ENCODE measurements at regions not wholly inside any gene's neighbourhood (a gene's known extent, or its start where the extent isn't known, plus 50 kb on each side); places are given as distances from the start of the nearest gene placed in this dataset.

DNA sequence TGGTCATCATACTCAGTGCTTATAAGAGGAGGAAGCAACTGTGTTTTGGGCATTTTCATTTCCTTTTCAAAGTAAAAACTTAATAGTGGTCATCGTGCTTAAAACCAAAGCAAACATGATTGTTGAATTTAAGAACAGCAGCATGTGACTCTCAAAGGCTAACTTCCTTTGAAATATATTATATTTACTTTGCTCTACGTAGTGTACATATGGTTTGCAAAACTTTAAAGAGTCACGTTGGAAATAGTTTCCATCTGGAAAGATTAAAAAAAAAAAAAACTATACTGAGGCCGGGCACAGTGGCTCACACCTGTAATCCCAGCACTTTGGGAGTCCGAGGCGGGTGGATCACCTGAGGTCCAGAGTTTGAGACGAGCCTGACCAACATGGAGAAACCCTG, 367.9 kb upstream of the BCHE start:
- no peak for TF ChIP-seq EP300 (conservative IDR thresholded peaks at IDR 0.05; ENCODE audit: poor library complexity, severe bottlenecking)
- TF ChIP-seq POLR2AphosphoS5 (IDR thresholded peaks at IDR 0.05), result no peak
- no peak for TF ChIP-seq MXI1 (conservative IDR thresholded peaks at IDR 0.05; ENCODE audit: poor library complexity, severe bottlenecking)
- TF ChIP-seq, protein P1, sequence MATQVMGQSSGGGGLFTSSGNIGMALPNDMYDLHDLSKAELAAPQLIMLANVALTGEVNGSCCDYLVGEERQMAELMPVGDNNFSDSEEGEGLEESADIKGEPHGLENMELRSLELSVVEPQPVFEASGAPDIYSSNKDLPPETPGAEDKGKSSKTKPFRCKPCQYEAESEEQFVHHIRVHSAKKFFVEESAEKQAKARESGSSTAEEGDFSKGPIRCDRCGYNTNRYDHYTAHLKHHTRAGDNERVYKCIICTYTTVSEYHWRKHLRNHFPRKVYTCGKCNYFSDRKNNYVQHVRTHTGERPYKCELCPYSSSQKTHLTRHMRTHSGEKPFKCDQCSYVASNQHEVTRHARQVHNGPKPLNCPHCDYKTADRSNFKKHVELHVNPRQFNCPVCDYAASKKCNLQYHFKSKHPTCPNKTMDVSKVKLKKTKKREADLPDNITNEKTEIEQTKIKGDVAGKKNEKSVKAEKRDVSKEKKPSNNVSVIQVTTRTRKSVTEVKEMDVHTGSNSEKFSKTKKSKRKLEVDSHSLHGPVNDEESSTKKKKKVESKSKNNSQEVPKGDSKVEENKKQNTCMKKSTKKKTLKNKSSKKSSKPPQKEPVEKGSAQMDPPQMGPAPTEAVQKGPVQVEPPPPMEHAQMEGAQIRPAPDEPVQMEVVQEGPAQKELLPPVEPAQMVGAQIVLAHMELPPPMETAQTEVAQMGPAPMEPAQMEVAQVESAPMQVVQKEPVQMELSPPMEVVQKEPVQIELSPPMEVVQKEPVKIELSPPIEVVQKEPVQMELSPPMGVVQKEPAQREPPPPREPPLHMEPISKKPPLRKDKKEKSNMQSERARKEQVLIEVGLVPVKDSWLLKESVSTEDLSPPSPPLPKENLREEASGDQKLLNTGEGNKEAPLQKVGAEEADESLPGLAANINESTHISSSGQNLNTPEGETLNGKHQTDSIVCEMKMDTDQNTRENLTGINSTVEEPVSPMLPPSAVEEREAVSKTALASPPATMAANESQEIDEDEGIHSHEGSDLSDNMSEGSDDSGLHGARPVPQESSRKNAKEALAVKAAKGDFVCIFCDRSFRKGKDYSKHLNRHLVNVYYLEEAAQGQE (IDR thresholded peaks at IDR 0.05; ENCODE audit: borderline replicate concordance), result no peak
- no peak for TF ChIP-seq TAF1 (IDR thresholded peaks at IDR 0.05; ENCODE audit: low read depth)
- TF ChIP-seq EZH2 (IDR thresholded peaks at IDR 0.05; ENCODE audit: borderline replicate concordance, insufficient read depth, low read length, poor library complexity, severe bottlenecking), result no peak
- TF ChIP-seq, protein P2, sequence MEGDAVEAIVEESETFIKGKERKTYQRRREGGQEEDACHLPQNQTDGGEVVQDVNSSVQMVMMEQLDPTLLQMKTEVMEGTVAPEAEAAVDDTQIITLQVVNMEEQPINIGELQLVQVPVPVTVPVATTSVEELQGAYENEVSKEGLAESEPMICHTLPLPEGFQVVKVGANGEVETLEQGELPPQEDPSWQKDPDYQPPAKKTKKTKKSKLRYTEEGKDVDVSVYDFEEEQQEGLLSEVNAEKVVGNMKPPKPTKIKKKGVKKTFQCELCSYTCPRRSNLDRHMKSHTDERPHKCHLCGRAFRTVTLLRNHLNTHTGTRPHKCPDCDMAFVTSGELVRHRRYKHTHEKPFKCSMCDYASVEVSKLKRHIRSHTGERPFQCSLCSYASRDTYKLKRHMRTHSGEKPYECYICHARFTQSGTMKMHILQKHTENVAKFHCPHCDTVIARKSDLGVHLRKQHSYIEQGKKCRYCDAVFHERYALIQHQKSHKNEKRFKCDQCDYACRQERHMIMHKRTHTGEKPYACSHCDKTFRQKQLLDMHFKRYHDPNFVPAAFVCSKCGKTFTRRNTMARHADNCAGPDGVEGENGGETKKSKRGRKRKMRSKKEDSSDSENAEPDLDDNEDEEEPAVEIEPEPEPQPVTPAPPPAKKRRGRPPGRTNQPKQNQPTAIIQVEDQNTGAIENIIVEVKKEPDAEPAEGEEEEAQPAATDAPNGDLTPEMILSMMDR (IDR thresholded peaks at IDR 0.05; ENCODE audit: poor library complexity, severe bottlenecking), result no peak
- no peak for TF ChIP-seq SMC3 (conservative IDR thresholded peaks at IDR 0.05; ENCODE audit: poor library complexity)
- no peak for TF ChIP-seq RAD21 (conservative IDR thresholded peaks at IDR 0.05)
- Histone ChIP-seq H3K79me2 (replicated peaks; ENCODE audit: insufficient read depth, low read length) (no peaks in the 10 kb centered on the region), H3K4me2 (ENCODE audit: low read length) (no peak overlapping the region), H3K9me3 (ENCODE audit: low read length) (no peaks in the 10 kb centered on the region), H2AFZ (ENCODE audit: low read depth, low read length) (no peak overlapping the region), H3K36me3 (ENCODE audit: insufficient read depth, low read length) (no peaks in the 10 kb centered on the region), H3K27me3 (ENCODE audit: insufficient read depth, low read depth, low read length) (no peaks in the 10 kb centered on the region), H3K27ac (ENCODE audit: low read length) (no peak overlapping the region), H3K4me3 (ENCODE audit: low read length) (no peak overlapping the region), H4K20me1 (ENCODE audit: insufficient read depth) (no peaks in the 10 kb centered on the region), H3K9me2 (ENCODE audit: insufficient read depth, low read length) (no peaks in the 10 kb centered on the region), H3F3A (ENCODE audit: insufficient read depth, low read length, poor library complexity, severe bottlenecking) (no peaks in the 10 kb centered on the region), H3K9ac (ENCODE audit: low read length) (no peak overlapping the region)

DNA sequence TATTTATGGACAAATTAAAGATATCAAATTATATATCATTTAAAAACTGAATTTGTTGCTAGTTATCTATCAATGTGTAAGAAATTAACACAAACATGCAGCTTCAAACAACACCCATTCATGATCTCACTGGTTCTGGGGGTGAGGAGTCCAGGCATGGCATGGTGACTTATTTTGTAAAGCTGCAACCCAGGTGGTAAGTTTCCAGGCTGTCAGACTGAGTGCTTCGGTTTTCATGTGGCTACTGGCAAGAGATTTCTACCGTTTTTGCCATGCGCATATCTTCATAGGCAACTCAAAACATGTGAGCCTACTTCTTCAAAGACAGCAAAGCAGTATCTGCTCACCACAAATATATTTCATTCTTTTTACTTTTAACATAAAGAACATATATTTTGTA, 364.3 kb upstream of the BCHE start:
- H3K9me2 ChIP-seq (ENCODE audit: insufficient read depth, low read length), result no peaks in the 10 kb centered on the region
- no peak overlapping the region for H3K9ac ChIP-seq (ENCODE audit: low read length)
- H2AFZ ChIP-seq (ENCODE audit: low read depth, low read length), result no peak overlapping the region
- TF ChIP-seq EP300 (conservative IDR thresholded peaks at IDR 0.05; ENCODE audit: poor library complexity, severe bottlenecking) (no peak), MXI1 (conservative IDR thresholded peaks at IDR 0.05; ENCODE audit: poor library complexity, severe bottlenecking) (no peak), EZH2 (IDR thresholded peaks at IDR 0.05; ENCODE audit: borderline replicate concordance, insufficient read depth, low read length, poor library complexity, severe bottlenecking) (no peak), TAF1 (IDR thresholded peaks at IDR 0.05; ENCODE audit: low read depth) (no peak), SMC3 (conservative IDR thresholded peaks at IDR 0.05; ENCODE audit: poor library complexity) (no peak), RAD21 (conservative IDR thresholded peaks at IDR 0.05) (no peak), POLR2AphosphoS5 (IDR thresholded peaks at IDR 0.05) (no peak)
- TF ChIP-seq, protein P2 (IDR thresholded peaks at IDR 0.05; ENCODE audit: poor library complexity, severe bottlenecking), result no peak
- TF ChIP-seq, protein P1 (IDR thresholded peaks at IDR 0.05; ENCODE audit: borderline replicate concordance), result no peak
- H3K36me3 ChIP-seq (ENCODE audit: insufficient read depth, low read length), result no peaks in the 10 kb centered on the region
- no peak overlapping the region for H3K4me2 ChIP-seq (ENCODE audit: low read length)
- no peaks in the 10 kb centered on the region for H3F3A ChIP-seq (ENCODE audit: insufficient read depth, low read length, poor library complexity, severe bottlenecking)
- no peaks in the 10 kb centered on the region for H3K27me3 ChIP-seq (ENCODE audit: insufficient read depth, low read depth, low read length)
- no peaks in the 10 kb centered on the region for H3K79me2 ChIP-seq (replicated peaks; ENCODE audit: insufficient read depth, low read length)
- no peaks in the 10 kb centered on the region for H4K20me1 ChIP-seq (ENCODE audit: insufficient read depth)
- no peak overlapping the region for H3K4me3 ChIP-seq (ENCODE audit: low read length)
- no peaks in the 10 kb centered on the region for H3K9me3 ChIP-seq (ENCODE audit: low read length)
- no peak overlapping the region for H3K27ac ChIP-seq (ENCODE audit: low read length)

Measured in neural cell (in vitro differentiated cells).